Gastroesophageal sphincter (tissue), 4 donors: ENCODE measurements at regions not wholly inside any gene's neighbourhood (a gene's known extent, or its start where the extent isn't known, plus 50 kb on each side); places are given as distances from the start of the nearest gene placed in this dataset.

Experiments
- ATAC-seq: fragments of 150-250 bp; one replicate; pipeline ENCODE4 v1.9.1; 2016; ENCODE audit warnings: mild to moderate bottlenecking, moderate library complexity
- H3K27ac ChIP-seq, 4 donors: fragments of 200-600 bp; sonication (generic) in 3 of 4; 1 replicate in 3 of 4; 2 replicates in 1 of 4; pipeline ENCODE4 v1.5.1; 2016 to 2019
- H3K27me3 ChIP-seq: fragments of 200-600 bp; sonication (generic); one replicate; pipeline ENCODE4 v1.5.1; 2019
- H3K36me3 ChIP-seq, 2 donors: fragments of 200-600 bp; sonication (generic); one replicate each; pipeline ENCODE4 v1.5.1; 2019; ENCODE audit warnings: control low read depth in 1 of 2
- H3K4me1 ChIP-seq, 3 donors: fragments of 200-600 bp; sonication (generic); 1 replicate in 2 of 3; 2 replicates in 1 of 3; pipeline ENCODE4 v1.5.1; 2016 to 2019; ENCODE audit warnings: control low read depth in 2 of 3
- H3K4me3 ChIP-seq, 2 donors: fragments of 200-600 bp; sonication (generic); one replicate each; pipeline ENCODE4 v1.5.1; 2019; ENCODE audit warnings: mild to moderate bottlenecking in 1 of 2, moderate library complexity in 1 of 2
- H3K9me3 ChIP-seq, 3 donors: fragments of 200-600 bp; sonication (generic); one replicate each; pipeline ENCODE4 v1.5.1; 2017 to 2019; ENCODE audit warnings: control low read depth in 2 of 3
- EP300 ChIP-seq: sonication (generic); formaldehyde crosslinking; IDR thresholded peaks from one replicate; pipeline ENCODE4 v1.6.1; 2017; ENCODE audit warnings: antibody characterized with exemption, mild to moderate bottlenecking
- POLR2A ChIP-seq, 2 donors: fragments of 450-650 bp; IDR thresholded peaks; one replicate each; pipeline ENCODE4 v1.6.1; 2017; ENCODE audit warnings: antibody characterized with exemption in 2 of 2, mild to moderate bottlenecking in 2 of 2, moderate library complexity in 1 of 2
- POLR2AphosphoS5 ChIP-seq: sonication (generic); formaldehyde crosslinking; IDR thresholded peaks from one replicate; pipeline ENCODE4 v1.6.1; 2017; ENCODE audit warnings: antibody characterized with exemption
- WGBS, 2 donors: methylation state at CpG; one replicate each; pipeline ENCODE4 v1.1.5; 2018; ENCODE audit warnings: low coverage in 1 of 2; 5-methylcytosine and 5-hydroxymethylcytosine counted together
- TF ChIP-seq, protein P1 (sequence below), 4 experiments: fragments of 200-600 bp in 2 of 4; fragments of 450-650 bp in 2 of 4; sonication (generic) in 1 of 4; IDR thresholded peaks; one replicate each; pipeline ENCODE4 v1.5.1; 2017 to 2019; ENCODE audit warnings: antibody characterized with exemption in 4 of 4, mild to moderate bottlenecking in 2 of 4, moderate library complexity in 2 of 4

DNA sequence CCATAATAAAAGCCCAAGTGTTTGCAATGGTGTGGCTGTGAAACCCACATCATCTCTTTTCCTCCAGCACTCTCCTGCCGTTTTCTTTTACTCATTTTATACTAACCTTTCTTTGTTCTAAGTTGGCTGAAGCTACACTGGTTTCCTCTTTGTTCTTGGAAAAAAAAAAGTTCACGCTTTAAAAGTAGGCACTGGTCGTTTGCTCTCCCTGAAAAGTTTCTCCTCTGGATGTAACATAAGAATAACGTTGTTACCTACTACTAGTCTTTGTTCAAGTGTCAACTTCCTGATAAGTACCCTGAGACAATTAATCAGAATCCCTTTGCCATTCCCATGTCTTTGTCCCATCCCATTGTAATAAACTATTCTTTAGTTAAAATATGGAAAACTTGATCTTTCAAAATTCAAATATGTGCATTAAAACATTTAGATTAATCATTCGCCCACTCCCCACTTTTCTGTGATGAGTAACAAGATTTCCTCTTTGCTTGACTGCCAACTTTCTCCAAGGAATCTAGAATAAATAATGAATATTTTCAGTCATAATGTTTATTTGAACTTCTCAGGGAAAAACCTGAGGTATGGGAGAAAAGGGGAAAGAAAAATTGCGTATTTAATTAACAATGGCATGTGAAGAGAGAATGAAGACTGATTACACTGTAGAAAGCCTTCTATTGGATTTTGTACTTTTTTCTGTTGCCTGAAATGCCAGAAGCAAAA lies 454.3 kb upstream of the CTNND2 start:
- no peak for ATAC-seq
- H3K4me3 ChIP-seq: no peak overlapping the region
- no peaks in the 10 kb centered on the region for H3K27me3 ChIP-seq
- no peaks in the 10 kb centered on the region for H3K9me3 ChIP-seq
- no peaks in the 10 kb centered on the region for H3K36me3 ChIP-seq
- 29 to 33% methylated on average over 3 to 6 of the region's 6 CpGs for WGBS, 2 donors
- TF ChIP-seq POLR2AphosphoS5 (no peak), EP300 (no peak)
- H3K4me1 ChIP-seq: no peaks in the 10 kb centered on the region
- no peak overlapping the region for H3K27ac ChIP-seq

DNA sequence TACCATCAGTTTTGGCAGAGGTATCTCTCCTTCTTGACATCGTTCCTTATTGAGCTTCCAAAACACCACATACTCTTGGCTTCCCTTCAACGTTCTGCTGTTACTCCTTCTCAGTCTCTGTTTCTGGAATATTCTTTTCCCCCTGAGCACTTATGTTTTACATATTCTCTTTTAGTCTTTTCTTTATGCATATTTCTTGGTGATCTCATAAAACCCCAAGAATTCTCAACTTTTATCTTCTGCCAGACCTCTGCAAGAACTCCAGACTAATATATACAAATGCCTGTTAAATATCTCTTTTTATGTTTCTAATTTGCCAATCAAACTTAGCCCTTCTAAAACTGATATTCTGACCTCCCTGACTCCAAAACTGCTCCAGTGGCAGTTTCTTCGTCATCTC lies 453.4 kb upstream of the CTNND2 start:
- no peak for ATAC-seq
- Histone ChIP-seq H3K27ac (no peak overlapping the region), H3K4me1 (no peaks in the 10 kb centered on the region), H3K27me3 (no peaks in the 10 kb centered on the region), H3K36me3 (no peaks in the 10 kb centered on the region), H3K9me3 (no peaks in the 10 kb centered on the region), H3K4me3 (no peak overlapping the region)
- TF ChIP-seq EP300 (no peak), POLR2AphosphoS5 (no peak), POLR2A (IDR thresholded peaks at IDR 0.05) (no peak)
- TF ChIP-seq, protein P1, sequence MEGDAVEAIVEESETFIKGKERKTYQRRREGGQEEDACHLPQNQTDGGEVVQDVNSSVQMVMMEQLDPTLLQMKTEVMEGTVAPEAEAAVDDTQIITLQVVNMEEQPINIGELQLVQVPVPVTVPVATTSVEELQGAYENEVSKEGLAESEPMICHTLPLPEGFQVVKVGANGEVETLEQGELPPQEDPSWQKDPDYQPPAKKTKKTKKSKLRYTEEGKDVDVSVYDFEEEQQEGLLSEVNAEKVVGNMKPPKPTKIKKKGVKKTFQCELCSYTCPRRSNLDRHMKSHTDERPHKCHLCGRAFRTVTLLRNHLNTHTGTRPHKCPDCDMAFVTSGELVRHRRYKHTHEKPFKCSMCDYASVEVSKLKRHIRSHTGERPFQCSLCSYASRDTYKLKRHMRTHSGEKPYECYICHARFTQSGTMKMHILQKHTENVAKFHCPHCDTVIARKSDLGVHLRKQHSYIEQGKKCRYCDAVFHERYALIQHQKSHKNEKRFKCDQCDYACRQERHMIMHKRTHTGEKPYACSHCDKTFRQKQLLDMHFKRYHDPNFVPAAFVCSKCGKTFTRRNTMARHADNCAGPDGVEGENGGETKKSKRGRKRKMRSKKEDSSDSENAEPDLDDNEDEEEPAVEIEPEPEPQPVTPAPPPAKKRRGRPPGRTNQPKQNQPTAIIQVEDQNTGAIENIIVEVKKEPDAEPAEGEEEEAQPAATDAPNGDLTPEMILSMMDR (IDR thresholded peaks at IDR 0.05): no peak
- 26 to 38% methylated on average over 3 of the region's 3 CpGs for WGBS, 2 donors

DNA sequence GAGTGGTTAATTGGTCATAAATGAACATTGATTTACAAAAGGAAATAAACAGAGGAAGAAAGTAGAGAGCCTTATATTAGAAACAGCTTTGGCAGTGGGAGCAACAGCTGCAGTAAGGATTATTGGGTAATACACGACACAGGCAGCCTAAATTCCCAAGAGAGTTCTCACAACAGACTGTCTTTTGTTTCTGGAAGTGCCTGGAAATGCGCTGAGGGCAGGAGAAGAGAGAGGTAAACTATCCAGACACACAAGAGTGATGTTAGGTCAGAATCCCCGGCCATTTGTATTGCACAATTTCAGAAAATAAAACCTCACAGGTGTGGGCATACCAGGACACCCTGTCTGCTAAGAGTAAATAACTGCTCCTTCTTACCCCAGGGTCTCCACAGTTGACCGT lies 450.4 kb upstream of the CTNND2 start:
- Histone ChIP-seq H3K27me3 (no peaks in the 10 kb centered on the region), H3K9me3 (no peaks in the 10 kb centered on the region), H3K27ac (no peak overlapping the region), H3K36me3 (no peaks in the 10 kb centered on the region), H3K4me1 (no peaks in the 10 kb centered on the region), H3K4me3 (no peak overlapping the region)
- WGBS, 2 donors: 17 to 52% methylated on average over 3 to 4 of the region's 4 CpGs
- ATAC-seq: no peak
- TF ChIP-seq POLR2A (IDR thresholded peaks at IDR 0.05): no peak
- TF ChIP-seq POLR2AphosphoS5: no peak
- no peak for TF ChIP-seq EP300
- TF ChIP-seq, protein P1 (IDR thresholded peaks at IDR 0.05): no peak

DNA sequence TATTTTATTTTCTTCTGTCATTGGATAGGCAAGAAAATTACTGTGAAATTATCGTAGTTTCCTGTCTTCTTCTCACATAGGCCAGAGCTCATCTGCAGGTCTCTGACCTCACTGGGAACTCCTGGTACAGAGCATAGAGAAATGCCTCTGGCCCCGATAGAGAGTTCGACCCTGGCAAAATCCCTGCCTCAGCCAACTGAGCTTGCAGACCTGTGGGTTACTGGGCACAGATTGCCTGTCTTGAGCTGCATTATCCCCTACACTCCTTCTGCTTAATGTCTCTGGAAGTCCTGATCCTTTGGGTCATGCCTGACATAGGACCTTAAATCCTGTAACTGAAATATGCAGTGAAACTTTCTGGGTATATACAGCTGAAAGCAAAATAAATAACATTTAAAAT lies 439.3 kb upstream of the CTNND2 start:
- H3K9me3 ChIP-seq: no peaks in the 10 kb centered on the region
- no peak for TF ChIP-seq POLR2A (IDR thresholded peaks at IDR 0.05)
- TF ChIP-seq EP300: no peak
- TF ChIP-seq, protein P1 (IDR thresholded peaks at IDR 0.05): no peak
- no peak for TF ChIP-seq POLR2AphosphoS5
- H3K36me3 ChIP-seq: no peaks in the 10 kb centered on the region

DNA sequence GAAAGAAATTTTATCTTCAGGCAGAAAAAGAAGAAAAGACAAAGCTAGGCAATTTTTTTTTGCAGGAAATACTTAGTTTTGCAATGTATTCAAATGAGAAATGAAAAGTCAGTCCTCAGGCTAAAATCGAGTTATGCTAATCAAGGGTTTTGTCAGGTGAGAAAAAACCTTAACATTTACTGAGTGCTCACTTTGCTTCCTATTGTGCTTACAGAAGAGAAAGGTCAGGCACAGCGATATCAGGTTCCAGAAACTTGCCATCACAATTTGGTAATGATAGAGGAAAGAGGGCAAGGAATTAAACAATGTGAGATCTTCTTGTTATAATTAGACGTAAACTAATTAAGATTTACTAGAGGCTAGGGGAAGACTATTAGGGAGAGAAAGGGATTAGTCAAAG lies 431.7 kb upstream of the CTNND2 start:
- TF ChIP-seq POLR2A (IDR thresholded peaks at IDR 0.05) (no peak), POLR2AphosphoS5 (no peak), EP300 (no peak)
- TF ChIP-seq, protein P1 (IDR thresholded peaks at IDR 0.05): no peak
- Histone ChIP-seq H3K4me3 (no peak overlapping the region), H3K27ac (no peak overlapping the region), H3K4me1 (no peaks in the 10 kb centered on the region), H3K9me3 (no peaks in the 10 kb centered on the region), H3K36me3 (no peaks in the 10 kb centered on the region), H3K27me3 (no peaks in the 10 kb centered on the region)
- ATAC-seq: no peak
- 40 to 44% methylated on average over 3 of the region's 3 CpGs for WGBS, 2 donors

More for the DNA sequence above, 439.3 kb upstream of the CTNND2 start:
- Histone ChIP-seq H3K27ac (no peak overlapping the region), H3K4me1 (no peaks in the 10 kb centered on the region), H3K4me3 (no peak overlapping the region), H3K27me3 (no peaks in the 10 kb centered on the region)
- no peak for ATAC-seq
- 65 to 66% methylated on average over 3 of the region's 3 CpGs for WGBS, 2 donors
